OCI-LY3 (cell line): ENCODE measurements at regions not wholly inside any gene's neighbourhood (a gene's known extent, or its start where the extent isn't known, plus 50 kb on each side); places are given as distances from the start of the nearest gene placed in this dataset.

Source experiments
- EZH2phosphoT487 ChIP-seq: fragments of 200-600 bp; shearing (Covaris generic); IDR thresholded peaks from 2 replicates; pipeline ENCODE4 v1.6.1; 2018; ENCODE audit warnings: antibody characterized with exemption, mixed run types, low read depth
- TF ChIP-seq, protein P1 (sequence below): fragments of 200-600, 300-600 bp; sonication (generic); IDR thresholded peaks from 2 replicates; pipeline ENCODE4 v1.5.1; 2014; ENCODE audit warnings: antibody characterized with exemption, low read length, low read depth

GRCh38 chr5:5587474-5587873, 165.0 kb downstream of the ICE1 start:
- TF ChIP-seq, protein P1, sequence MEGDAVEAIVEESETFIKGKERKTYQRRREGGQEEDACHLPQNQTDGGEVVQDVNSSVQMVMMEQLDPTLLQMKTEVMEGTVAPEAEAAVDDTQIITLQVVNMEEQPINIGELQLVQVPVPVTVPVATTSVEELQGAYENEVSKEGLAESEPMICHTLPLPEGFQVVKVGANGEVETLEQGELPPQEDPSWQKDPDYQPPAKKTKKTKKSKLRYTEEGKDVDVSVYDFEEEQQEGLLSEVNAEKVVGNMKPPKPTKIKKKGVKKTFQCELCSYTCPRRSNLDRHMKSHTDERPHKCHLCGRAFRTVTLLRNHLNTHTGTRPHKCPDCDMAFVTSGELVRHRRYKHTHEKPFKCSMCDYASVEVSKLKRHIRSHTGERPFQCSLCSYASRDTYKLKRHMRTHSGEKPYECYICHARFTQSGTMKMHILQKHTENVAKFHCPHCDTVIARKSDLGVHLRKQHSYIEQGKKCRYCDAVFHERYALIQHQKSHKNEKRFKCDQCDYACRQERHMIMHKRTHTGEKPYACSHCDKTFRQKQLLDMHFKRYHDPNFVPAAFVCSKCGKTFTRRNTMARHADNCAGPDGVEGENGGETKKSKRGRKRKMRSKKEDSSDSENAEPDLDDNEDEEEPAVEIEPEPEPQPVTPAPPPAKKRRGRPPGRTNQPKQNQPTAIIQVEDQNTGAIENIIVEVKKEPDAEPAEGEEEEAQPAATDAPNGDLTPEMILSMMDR = no peak
- no peak for TF ChIP-seq EZH2phosphoT487
